Activated CD8-positive, alpha-beta memory T cell treated with anti-CD3 and anti-CD28 coated beads for 1 hour (primary cell): ENCODE measurements at regions not wholly inside any gene's neighbourhood (a gene's known extent, or its start where the extent isn't known, plus 50 kb on each side); places are given as distances from the start of the nearest gene placed in this dataset.

ENCODE experiments used
- DNase-seq, 2 donors: peaks; one replicate each; pipeline ENCODE4 v3.0.0-alpha.2; 2020; ENCODE audit warnings: low read depth in 1 of 2; ENCODE audit errors: extremely low read depth in 1 of 2

DNA sequence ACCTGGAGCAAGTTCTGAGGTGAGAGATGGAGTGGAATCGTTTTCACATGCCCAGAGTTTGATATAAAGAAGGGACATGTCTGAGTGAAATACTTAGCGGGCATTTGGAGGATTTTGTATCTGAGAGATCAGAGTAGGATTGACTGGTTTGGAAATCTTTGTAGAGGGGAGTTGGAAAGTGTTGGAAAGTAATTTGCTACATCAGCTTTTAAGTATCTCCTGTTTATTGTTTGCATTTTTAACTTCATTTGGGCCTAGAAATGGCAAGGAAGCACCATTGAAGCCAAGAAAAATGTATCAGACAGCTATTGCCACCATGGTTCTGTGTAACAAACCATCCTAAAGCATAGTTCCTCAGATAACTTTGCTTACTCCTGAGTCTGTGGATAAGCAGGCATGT lies 1015.1 kb upstream of the EEF2KMT start:
- DNase-seq, result no peak

DNA sequence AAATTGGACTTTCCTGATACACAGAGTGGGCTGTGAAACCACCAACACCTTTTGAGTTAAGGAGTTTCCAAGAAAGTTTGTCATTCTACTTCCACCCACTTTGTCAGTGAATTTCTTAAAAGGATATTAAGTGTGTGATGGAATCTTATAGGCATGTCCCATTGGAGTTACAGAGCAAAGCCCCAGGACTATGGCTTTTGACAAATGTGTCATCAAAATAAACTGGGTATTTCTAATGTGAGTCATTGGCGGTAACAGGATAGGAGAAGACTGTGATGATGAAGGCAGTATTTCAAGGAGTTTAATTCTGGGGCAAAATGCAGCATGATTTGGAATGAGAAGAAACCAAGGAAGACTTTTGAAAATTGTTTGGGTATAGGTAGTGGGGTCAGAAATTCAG lies 1013.8 kb upstream of the EEF2KMT start:
- no peak for DNase-seq

DNA sequence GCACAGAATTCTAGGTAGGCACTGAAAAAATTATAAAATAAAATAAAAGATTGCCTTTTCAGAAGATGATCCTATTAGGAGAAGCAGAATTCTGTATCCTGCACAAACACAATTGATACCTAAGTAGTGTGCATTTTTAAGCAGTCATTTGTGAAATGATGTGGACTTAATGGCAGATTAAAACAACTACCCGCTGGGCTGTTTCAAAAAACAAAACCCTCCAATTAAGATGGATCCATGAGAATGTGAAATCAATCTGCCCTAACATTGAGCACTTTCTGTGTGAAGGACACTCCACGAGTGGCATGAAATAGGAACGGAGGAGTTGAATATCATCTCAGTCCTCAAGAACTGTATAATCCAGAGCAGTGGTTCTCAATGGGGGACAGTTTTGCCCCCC lies 1012.8 kb upstream of the EEF2KMT start:
- no peak for DNase-seq

- no peak for DNase-seq
Measured at GRCh38 chr16:6106061-6106460, 1008.5 kb upstream of the EEF2KMT start.

- DNase-seq, result no peak
Measured at GRCh38 chr16:6105115-6105514, 1007.5 kb upstream of the EEF2KMT start.

DNA sequence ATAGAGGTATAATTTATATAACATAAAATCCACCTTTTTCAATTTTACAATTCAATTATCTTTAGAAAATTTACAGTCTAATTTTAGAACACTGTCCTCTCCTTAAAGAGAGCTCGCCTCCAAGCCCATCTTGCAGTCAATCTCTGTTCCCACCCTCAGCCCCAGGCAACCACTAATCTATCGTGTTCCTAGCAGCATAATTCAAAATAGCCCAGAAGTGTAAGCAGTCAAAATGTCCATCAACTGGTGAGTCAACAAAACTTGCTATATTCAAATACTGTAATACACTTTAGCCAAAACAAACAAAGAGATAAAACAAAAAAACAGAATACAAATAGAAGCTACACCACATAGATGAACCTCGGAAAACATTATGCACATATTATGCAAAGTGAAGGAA lies 1006.8 kb upstream of the EEF2KMT start:
- DNase-seq, result no peak

DNA sequence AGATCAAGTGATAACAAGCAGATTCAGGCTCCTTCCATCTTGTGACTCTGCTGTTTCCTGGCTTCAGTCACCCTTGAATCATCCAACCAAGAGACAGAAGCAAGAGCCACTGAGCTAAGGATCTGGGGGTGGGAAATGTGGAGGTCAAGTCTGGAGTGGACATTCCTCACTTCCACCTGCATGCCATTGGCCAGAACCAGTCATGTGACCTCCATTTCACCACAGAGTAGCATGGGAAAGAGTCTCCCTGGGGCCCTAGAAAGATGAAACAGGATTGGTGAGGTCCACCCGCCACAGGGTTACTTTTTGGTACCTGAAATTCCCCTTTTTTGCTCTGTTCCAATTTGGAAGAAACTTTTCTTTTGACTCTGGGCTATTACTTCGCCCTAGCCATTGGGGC lies 1006.0 kb upstream of the EEF2KMT start:
- no peak for DNase-seq

- DNase-seq, result no peak
Measured at GRCh38 chr16:6099102-6099501, 1001.5 kb upstream of the EEF2KMT start.

GRCh38 chr16:6096931-6097670 lies 999.5 kb upstream of the EEF2KMT start:
- DNase-seq, result no peak

DNA sequence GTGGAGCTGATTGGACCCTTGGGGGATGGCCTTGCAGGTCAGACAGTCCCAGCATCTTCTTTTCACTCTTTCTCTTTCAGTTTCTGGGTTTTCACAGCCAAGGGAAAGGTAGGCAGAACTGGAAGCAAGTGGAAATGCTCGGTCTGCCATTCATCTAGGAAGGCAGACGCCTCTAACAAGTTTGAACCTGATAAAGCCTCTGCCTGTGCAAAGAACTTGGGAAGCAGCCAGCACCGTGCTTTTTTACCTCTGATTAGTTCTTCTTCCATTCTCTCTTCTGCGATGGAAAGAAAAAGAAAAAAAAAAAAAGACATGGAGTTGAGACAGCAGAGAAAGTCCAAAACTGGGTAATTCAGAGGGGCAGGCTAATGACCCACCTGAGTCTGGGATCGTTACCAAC lies 997.8 kb upstream of the EEF2KMT start:
- DNase-seq, result no peak

DNA sequence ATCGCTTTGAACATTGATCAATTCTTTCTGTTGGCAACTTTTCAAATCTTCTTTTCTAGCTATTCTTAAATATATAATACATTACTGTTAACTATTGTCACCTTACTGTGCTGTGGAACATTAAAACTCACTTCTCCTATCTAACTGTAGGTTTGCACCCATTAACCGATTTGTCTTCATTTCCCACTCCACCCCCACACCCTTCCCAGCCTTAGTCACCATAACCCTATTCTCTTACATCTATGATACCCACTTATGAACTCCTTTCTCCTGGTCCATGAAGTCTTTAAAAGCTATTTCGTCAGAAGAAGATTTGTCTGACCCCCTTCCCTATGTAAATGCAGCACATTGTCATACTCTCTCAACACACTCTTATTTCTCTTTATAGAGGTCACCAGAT lies 993.4 kb upstream of the EEF2KMT start:
- DNase-seq, result no peak

DNA sequence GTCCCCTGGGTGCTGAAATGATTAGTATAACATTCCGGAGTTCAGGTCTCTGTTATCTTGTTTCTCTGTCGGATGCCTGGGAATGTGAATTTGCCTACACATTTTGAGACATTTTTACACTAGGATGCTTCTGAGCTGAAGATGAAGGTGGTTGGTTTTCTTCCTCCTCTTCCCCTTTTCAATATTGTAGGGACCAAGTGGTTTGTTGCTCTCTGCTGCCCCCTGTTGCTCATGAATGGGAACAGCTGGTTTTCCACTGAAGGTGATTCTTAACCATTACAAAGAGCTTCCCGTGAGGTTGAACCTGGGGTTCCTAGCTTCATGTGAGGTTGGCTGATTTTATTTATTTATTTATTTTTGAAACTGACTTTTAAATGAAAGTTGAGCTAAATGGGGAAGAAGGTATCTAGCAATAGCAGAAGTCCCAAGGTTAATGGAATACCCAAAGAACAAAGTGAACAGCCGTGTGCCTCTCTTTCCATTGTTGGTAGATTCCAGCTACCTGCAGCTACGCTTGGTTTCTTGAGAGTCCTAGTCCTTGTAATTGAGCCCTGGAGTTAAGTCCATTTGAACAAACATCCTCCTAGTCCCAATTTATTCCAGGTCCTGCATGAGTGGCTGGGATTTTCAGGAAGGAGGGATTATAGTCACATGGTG lies 983.9 kb upstream of the EEF2KMT start:
- DNase-seq, result no peak

DNA sequence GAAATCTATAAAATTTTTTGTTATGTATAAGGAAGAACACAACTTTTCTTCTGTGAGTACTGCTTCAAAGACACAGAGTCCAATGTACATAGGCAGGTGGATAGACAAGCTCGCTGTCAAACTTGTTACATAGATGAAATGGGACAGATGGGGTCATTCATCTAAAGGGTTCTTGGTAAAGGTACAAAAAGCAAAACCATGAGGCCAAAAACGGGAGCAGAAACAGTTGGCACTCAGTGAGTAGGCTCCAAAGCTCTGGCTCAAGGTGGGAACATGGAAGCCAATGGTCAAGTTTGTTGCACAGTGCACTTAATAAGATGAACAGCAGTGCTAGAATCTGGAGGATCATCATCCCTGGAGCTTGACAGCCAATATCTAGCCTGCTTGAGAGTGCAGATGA lies 979.0 kb upstream of the EEF2KMT start:
- no peak for DNase-seq

GRCh38 chr16:6068063-6068462 lies 970.5 kb upstream of the EEF2KMT start:
- DNase-seq, result no peak

GRCh38 chr16:6066652-6067051 lies 969.1 kb upstream of the EEF2KMT start:
- no peak for DNase-seq

DNA sequence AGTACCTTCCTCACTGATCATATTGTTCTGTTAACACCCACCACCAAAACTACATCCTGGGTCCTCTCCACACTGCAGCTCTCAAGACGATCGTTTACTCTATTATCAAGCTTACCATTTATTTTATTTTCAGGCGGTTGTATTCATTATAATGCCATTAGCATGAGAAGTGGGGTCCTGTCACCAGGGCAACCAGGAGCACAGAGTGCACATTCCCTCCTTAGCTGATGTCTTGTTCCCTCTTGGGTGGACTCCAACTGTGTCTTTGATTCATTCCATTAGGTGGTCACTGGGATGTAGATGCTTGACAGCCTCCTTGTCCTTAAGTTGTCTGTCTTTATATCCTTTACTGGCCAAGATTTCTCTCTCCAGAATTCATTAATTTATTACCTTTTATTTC lies 965.9 kb upstream of the EEF2KMT start:
- no peak for DNase-seq

DNA sequence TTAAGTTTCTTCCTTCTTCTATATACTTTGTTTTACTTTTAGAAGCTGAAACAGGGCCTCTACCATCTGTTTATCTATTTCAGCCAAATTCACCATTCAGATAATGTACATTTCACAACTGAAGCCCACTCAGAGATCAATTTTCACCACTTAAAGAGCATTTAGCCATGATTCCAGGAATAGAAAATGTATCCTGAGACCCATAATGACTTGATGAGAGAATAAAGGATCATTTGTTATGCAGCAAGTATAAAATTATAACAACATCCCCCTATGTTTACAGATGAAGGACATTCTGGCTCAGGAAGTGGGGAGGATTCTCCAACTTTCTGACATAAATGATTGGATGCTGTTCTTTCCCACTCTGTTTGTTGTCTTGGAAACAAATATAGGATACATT lies 962.1 kb upstream of the EEF2KMT start:
- no peak for DNase-seq

DNA sequence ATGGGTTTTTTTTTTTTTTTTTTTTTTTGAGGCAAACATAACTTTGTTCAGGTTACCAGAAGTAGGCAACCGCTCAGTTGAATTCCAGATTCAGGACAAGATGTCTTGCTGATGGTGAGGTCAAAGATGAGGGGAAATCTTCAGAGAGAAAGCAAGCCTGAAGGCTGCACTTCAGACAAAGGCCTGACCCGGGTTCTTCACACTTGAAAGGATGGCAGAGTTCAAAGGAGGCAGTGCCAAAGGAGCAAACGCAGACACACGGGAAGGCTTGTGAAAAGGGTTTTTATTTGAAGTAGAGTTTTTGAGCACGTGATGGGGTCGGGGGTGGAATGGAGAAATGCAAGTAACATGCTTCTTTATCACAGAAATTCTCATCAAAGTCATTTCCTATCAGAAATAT lies 960.2 kb upstream of the EEF2KMT start:
- no peak for DNase-seq

GRCh38 chr16:6048017-6048416 lies 950.4 kb upstream of the EEF2KMT start:
- DNase-seq, result no peak

GRCh38 chr16:6047325-6047724 lies 949.7 kb upstream of the EEF2KMT start:
- no peak for DNase-seq

DNA sequence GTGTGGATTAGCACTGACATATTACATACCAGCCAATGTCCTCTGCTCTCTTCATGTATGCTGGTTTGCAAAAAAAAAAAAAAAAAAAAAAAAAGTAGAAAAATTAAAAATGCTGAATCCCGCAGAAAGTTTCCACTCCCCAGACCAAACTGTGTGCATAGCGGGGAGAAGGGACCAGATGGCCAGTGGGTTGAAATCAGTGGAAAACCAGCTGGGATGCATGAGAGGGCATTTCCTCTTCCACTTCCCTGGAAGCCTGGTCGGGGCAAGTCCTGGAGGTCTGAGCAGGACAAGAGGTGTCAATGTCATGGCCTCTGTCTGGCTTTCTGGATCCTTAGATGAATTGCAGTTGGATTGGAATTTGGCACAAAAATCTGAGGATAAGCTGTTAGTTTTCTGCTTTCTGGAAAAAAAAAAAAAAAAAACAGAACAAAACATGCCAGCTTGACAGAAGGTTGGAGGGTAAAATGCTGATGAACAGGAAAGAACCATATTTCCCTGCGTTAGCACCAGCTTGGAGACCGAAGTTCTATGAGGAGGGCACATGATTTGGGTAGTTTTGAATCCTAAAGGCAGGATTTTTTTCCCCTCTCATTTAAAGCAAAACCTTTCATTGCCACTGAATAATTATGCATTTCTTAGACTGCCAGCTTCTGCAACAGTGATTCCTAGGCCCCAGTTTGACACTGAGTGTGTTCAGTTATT lies 941.5 kb upstream of the EEF2KMT start:
- no peak for DNase-seq

GRCh38 chr16:6035161-6035560 lies 937.6 kb upstream of the EEF2KMT start:
- no peak for DNase-seq
